Spleen (tissue), 11 donors: ENCODE measurements at regions not wholly inside any gene's neighbourhood (a gene's known extent, or its start where the extent isn't known, plus 50 kb on each side); places are given as distances from the start of the nearest gene placed in this dataset.

Experiments
- DNase-seq: peaks from one replicate; pipeline ENCODE4 v3.0.0-alpha.2; 2020
- H3K27ac ChIP-seq, 8 donors: fragments of 200-600 bp; sonication (generic) in 7 of 8; 1 replicate in 4 of 8; 2 replicates in 4 of 8; pipeline versions ENCODE4 v1.5.0 to v1.8.0; 2016 to 2021; ENCODE audit warnings: inconsistent platforms in 4 of 8, mild to moderate bottlenecking in 4 of 8, moderate library complexity in 1 of 8
- H3K27me3 ChIP-seq, 7 donors: fragments of 200-600 bp; sonication (generic) in 6 of 7; replicated peaks in 1 of 7; 1 replicate in 4 of 7; 2 replicates in 3 of 7; pipeline versions ENCODE4 v1.5.0 to v1.8.0; 2016 to 2021; ENCODE audit warnings: inconsistent platforms in 3 of 7, mild to moderate bottlenecking in 1 of 7
- H3K36me3 ChIP-seq, 6 donors: fragments of 200-600 bp; sonication (generic) in 5 of 6; 1 replicate in 4 of 6; 2 replicates in 2 of 6; pipeline versions ENCODE4 v1.5.0 to v1.8.0; 2016 to 2021; ENCODE audit warnings: inconsistent platforms in 2 of 6
- H3K4me1 ChIP-seq, 6 donors: fragments of 200-600 bp; sonication (generic) in 5 of 6; 1 replicate in 3 of 6; 2 replicates in 3 of 6; pipeline versions ENCODE4 v1.5.0 to v1.8.0; 2016 to 2021; ENCODE audit warnings: inconsistent platforms in 3 of 6
- H3K4me3 ChIP-seq, 8 donors: fragments of 200-600 bp; sonication (generic) in 7 of 8; 1 replicate in 4 of 8; 2 replicates in 4 of 8; pipeline versions ENCODE4 v1.5.0 to v1.8.0; 2016 to 2021; ENCODE audit warnings: inconsistent platforms in 4 of 8, mild to moderate bottlenecking in 4 of 8, moderate library complexity in 2 of 8
- H3K9me3 ChIP-seq, 8 donors: fragments of 200-600 bp; sonication (generic) in 7 of 8; 1 replicate in 4 of 8; 2 replicates in 4 of 8; pipeline versions ENCODE4 v1.5.0 to v1.8.0; 2016 to 2021; ENCODE audit warnings: inconsistent platforms in 4 of 8
- CTCF ChIP-seq, 11 experiments: fragments of 200-600 bp in 7 of 11; fragments of 450-650 bp in 4 of 11; sonication (generic) in 4 of 11; IDR thresholded peaks in 8 of 11; conservative IDR thresholded peaks in 3 of 11; 1 replicate in 7 of 11; 2 replicates in 4 of 11; pipeline versions ENCODE4 v1.4.0 to v1.8.0; 2016 to 2021; ENCODE audit warnings: antibody characterized with exemption in 11 of 11, inconsistent platforms in 4 of 11, mild to moderate bottlenecking in 1 of 11
- POLR2A ChIP-seq, 3 donors: fragments of 450-650 bp; IDR thresholded peaks; one replicate each; pipeline ENCODE4 v1.5.1; 2017; ENCODE audit warnings: antibody characterized with exemption in 3 of 3, mild to moderate bottlenecking in 1 of 3
- POLR2AphosphoS5 ChIP-seq, 3 donors: sonication (generic); formaldehyde crosslinking; IDR thresholded peaks; one replicate each; pipeline ENCODE4 v1.5.1; 2017; ENCODE audit warnings: antibody characterized with exemption in 3 of 3
- WGBS, 5 donors: extraction: QIAGEN DNeasy Blood & Tissue Kit in 3 of 5; methylation state at CpG; one replicate each; pipeline versions ENCODE4 v1.1.5 to v1.1.7; 2013 to 2018; 5-methylcytosine and 5-hydroxymethylcytosine counted together
- intact Hi-C: fragments of 100-400 bp; cut with DNase I; formaldehyde crosslinking; loops from one replicate; pipeline ENCODE4 v1.15.0; 2023; ENCODE audit warnings: low total_unique reads
- donor health status: healthy with polysubstance abuse.
- donor health status: DM: no; HTN: no; CAD: no; lungs with moderate emphysema.
- donor health status: DM: no; HTN: no; CAD: no.
- donor health status: Bipolar disorder and iron deficiency.
- donor health status: healthy.
- donor health status: DM: no; HTN: no; CAD: no.
- donor health status: DM: yes; HTN: yes; CAD: no.

- Histone ChIP-seq H3K36me3 (no peaks in the 10 kb centered on the region), H3K27ac (no peak overlapping the region), H3K4me3 (no peak overlapping the region), H3K9me3 (no peaks in the 10 kb centered on the region), H3K4me1 (no peaks in the 10 kb centered on the region), H3K27me3 (no peaks in the 10 kb centered on the region)
- WGBS, 5 donors = 82 to 90% (median 85%) methylated on average over 6 of the region's 6 CpGs
- intact Hi-C loops = no loop called here
- TF ChIP-seq POLR2A (IDR thresholded peaks at IDR 0.05) = no peak
- no peak for TF ChIP-seq CTCF (IDR thresholded peaks at IDR 0.05 in 8 of 11, conservative IDR thresholded peaks at IDR 0.05 in 3 of 11)
- no peak for TF ChIP-seq POLR2AphosphoS5 (IDR thresholded peaks at IDR 0.05)
- DNase-seq = no peak
These were observed 173.9 kb upstream of the CENPE start for GRCh38 chr4:103372002-103372558.

GRCh38 chr4:103370336-103370735 is 172.2 kb upstream of the CENPE start:
- intact Hi-C loops = no loop called here

DNA sequence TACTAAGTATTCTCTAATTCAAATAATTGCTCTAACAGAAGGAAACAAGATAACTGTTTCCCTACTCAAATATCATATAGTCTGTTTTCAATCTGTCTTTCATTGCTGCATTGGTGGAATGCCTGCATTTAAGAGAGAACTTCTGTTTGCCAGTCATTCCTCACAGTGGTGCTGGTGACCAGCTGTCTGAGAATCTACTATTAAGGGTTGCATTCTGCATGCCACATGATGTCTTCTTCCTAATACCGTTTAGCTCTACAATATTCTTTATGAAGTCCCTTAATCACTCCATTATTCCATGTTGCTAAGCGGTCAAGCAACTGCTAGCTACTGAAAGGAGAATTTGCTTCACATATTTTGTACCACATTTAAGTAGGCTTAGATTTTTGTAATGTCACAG is 167.1 kb upstream of the CENPE start:
- Histone ChIP-seq H3K4me3 (no peak overlapping the region), H3K9me3 (peaks cover 0 to 14% (median 8%) of the 10 kb centered on the region in 8 donors), H3K27ac (no peak overlapping the region), H3K4me1 (no peaks in the 10 kb centered on the region), H3K36me3 (no peaks in the 10 kb centered on the region), H3K27me3 (no peaks in the 10 kb centered on the region)
- intact Hi-C loops = no loop called here
- no peak for DNase-seq
- TF ChIP-seq POLR2A (IDR thresholded peaks at IDR 0.05) (no peak), CTCF (IDR thresholded peaks at IDR 0.05 in 8 of 11, conservative IDR thresholded peaks at IDR 0.05 in 3 of 11) (no peak), POLR2AphosphoS5 (IDR thresholded peaks at IDR 0.05) (no peak)
- WGBS, 5 donors = 70 to 84% (median 80%) methylated on average over 2 of the region's 2 CpGs

More at GRCh38 chr4:103370336-103370735, 172.2 kb upstream of the CENPE start:
- WGBS, 5 donors = 75 to 81% (median 81%) methylated on average over 5 of the region's 5 CpGs
- Histone ChIP-seq H3K4me3 (no peak overlapping the region), H3K9me3 (no peaks in the 10 kb centered on the region), H3K27me3 (no peaks in the 10 kb centered on the region), H3K36me3 (no peaks in the 10 kb centered on the region), H3K4me1 (no peaks in the 10 kb centered on the region), H3K27ac (no peak overlapping the region)
- no peak for TF ChIP-seq POLR2AphosphoS5 (IDR thresholded peaks at IDR 0.05)
- TF ChIP-seq POLR2A (IDR thresholded peaks at IDR 0.05) = no peak
- TF ChIP-seq CTCF (IDR thresholded peaks at IDR 0.05 in 8 of 11, conservative IDR thresholded peaks at IDR 0.05 in 3 of 11) = no peak
- no peak for DNase-seq

- TF ChIP-seq POLR2A (IDR thresholded peaks at IDR 0.05) = no peak
- TF ChIP-seq POLR2AphosphoS5 (IDR thresholded peaks at IDR 0.05) = no peak
- TF ChIP-seq CTCF (IDR thresholded peaks at IDR 0.05 in 8 of 11, conservative IDR thresholded peaks at IDR 0.05 in 3 of 11) = no peak
- Histone ChIP-seq H3K4me1 (no peaks in the 10 kb centered on the region), H3K4me3 (no peak overlapping the region), H3K36me3 (no peaks in the 10 kb centered on the region), H3K27me3 (no peaks in the 10 kb centered on the region), H3K9me3 (peaks cover 3 to 26% (median 20%) of the 10 kb centered on the region in 8 donors), H3K27ac (no peak overlapping the region)
- no peak for DNase-seq
- WGBS, 5 donors = 48 to 72% (median 59%) methylated on average over 4 of the region's 4 CpGs
- intact Hi-C loops = no loop called here
These were observed 165.9 kb upstream of the CENPE start for GRCh38 chr4:103364083-103364482.
